Brain microvascular endothelial cell (primary cell): ENCODE measurements at regions not wholly inside any gene's neighbourhood (a gene's known extent, or its start where the extent isn't known, plus 50 kb on each side); places are given as distances from the start of the nearest gene placed in this dataset.

ENCODE experiments used
- DNase-seq: peaks from one replicate; pipeline ENCODE4 v3.0.0-alpha.2; 2020
- H3K27ac ChIP-seq: fragments of 250-450 bp; sonication (Bioruptor Pico); 2 replicates; pipeline ENCODE4 v1.5.1; 2020; ENCODE audit warnings: mild to moderate bottlenecking, moderate library complexity
- H3K27me3 ChIP-seq: fragments of 250-450 bp; sonication (Bioruptor Pico); replicated peaks from 2 replicates; pipeline ENCODE4 v1.5.1; 2020; ENCODE audit warnings: mild to moderate bottlenecking
- H3K36me3 ChIP-seq: fragments of 250-450 bp; sonication (Bioruptor Pico); replicated peaks from 2 replicates; pipeline ENCODE4 v1.5.1; 2020; ENCODE audit warnings: mild to moderate bottlenecking
- H3K4me3 ChIP-seq: 2 replicates; pipeline ENCODE4 v1.5.1; 2011; ENCODE audit warnings: low read depth, mild to moderate bottlenecking, control low read depth, low read length, moderate library complexity
- in situ Hi-C: cut with HindIII; loops from 2 replicates; pipeline ENCODE4 v1.10.0; 2017; ENCODE audit warnings: low sequenced_read_pairs, low pct_ligation_motif_present
- TF ChIP-seq, protein P1 (sequence below): IDR thresholded peaks from 2 replicates; pipeline ENCODE4 v1.5.1; 2011; ENCODE audit warnings: low read depth, mild to moderate bottlenecking, moderate library complexity, low read length, control low read depth, inconsistent platforms; ENCODE audit errors: missing control alignments

DNA sequence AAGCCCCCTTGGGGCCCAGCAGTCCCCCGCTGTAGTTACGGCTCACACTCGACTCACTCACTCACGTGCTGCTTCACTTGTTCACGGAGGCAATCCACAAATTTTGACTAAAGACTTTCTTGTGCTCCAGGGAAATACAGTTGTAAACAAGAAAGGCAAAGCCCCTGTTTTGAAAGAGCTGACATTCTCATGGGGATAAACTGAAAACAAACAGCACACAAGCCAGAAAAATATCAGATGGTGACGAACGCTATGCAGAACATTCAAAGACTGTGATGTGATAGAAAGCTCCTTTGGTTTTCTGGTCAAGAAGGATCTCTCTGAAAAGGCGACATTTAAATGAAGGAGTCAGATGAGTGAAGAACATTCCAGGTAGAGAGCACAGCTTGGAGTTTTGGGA, 385.3 kb upstream of the SMIM21 start:
- no peak overlapping the region for H3K4me3 ChIP-seq
- H3K36me3 ChIP-seq = no peaks in the 10 kb centered on the region
- no peak for DNase-seq
- in situ Hi-C loops = no loop called here
- TF ChIP-seq, protein P1, sequence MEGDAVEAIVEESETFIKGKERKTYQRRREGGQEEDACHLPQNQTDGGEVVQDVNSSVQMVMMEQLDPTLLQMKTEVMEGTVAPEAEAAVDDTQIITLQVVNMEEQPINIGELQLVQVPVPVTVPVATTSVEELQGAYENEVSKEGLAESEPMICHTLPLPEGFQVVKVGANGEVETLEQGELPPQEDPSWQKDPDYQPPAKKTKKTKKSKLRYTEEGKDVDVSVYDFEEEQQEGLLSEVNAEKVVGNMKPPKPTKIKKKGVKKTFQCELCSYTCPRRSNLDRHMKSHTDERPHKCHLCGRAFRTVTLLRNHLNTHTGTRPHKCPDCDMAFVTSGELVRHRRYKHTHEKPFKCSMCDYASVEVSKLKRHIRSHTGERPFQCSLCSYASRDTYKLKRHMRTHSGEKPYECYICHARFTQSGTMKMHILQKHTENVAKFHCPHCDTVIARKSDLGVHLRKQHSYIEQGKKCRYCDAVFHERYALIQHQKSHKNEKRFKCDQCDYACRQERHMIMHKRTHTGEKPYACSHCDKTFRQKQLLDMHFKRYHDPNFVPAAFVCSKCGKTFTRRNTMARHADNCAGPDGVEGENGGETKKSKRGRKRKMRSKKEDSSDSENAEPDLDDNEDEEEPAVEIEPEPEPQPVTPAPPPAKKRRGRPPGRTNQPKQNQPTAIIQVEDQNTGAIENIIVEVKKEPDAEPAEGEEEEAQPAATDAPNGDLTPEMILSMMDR = no peak
- no peak overlapping the region for H3K27ac ChIP-seq
- H3K27me3 ChIP-seq = no peaks in the 10 kb centered on the region

DNA sequence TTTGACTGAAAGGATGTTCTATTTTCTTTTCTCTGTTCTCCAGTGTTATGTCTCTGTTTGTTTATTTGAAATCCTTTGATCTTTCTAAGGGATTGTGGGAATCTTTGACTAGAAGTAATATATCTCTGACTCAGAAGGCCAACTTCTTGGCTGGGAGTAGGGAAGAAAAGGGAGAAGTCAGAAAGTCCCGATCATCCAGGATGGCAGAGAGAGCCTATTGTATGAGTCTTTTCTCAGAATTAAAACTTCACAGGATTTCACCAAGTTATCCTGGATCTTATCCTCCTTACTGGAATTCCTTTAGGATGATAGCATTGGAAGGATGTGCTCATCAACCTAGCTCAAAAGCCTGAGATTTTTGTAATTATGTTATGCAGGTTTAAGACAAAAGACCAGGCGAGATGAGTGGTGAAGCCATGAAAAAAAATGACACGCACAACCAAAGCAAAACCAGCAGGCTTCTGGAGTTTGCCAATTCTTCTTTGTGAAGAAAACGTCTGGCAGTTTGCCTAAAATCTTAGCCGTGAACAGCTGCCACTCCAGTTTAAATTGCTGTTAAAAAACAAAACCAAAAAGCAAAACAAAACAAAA, 383.6 kb upstream of the SMIM21 start:
- no peak overlapping the region for H3K27ac ChIP-seq
- in situ Hi-C loops = no loop called here
- H3K27me3 ChIP-seq = no peaks in the 10 kb centered on the region
- H3K36me3 ChIP-seq = no peaks in the 10 kb centered on the region
- TF ChIP-seq, protein P1 = no peak
- H3K4me3 ChIP-seq = no peak overlapping the region
- no peak for DNase-seq

DNA sequence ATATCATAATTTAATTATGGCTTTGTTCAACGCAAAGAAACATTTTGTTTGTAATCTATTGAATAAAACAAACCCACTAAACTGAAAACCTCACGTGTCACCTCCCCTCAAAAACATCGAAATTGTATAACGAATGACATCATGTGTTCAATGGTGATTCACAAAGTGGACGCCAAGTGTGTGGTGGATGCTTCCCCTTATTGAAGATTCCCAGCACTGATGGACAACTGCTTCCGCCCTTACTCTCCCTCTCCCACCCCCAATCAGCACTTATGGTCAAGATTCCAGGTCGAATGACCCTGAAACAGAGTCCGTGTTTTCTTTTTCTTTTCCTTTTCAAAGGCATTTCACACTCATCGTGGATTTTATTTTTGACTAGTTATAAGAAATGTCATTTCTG, 383.0 kb upstream of the SMIM21 start:
- TF ChIP-seq, protein P1 = no peak
- in situ Hi-C loops = no loop called here
- Histone ChIP-seq H3K27ac (no peak overlapping the region), H3K27me3 (no peaks in the 10 kb centered on the region), H3K4me3 (no peak overlapping the region), H3K36me3 (no peaks in the 10 kb centered on the region)
- DNase-seq = no peak

DNA sequence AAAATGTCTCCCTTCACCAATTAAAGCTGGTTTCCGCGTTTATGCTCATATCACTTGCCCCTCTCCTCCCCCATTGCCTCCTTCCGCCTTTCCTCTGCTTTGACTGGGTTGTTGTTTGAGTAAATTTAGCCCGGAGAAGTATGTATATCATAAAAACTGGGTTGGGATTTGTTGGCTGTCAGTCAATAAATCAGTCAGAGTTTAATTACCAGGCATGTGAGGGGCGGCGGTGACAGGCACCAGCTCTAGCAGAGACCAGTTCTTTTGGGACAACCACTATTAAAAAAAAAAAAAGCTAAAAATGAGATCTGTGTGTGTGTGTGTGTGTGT, 382.4 kb upstream of the SMIM21 start:
- Histone ChIP-seq H3K27me3 (no peaks in the 10 kb centered on the region), H3K27ac (no peak overlapping the region), H3K36me3 (no peaks in the 10 kb centered on the region), H3K4me3 (no peak overlapping the region)
- DNase-seq = no peak
- in situ Hi-C loops = no loop called here
- TF ChIP-seq, protein P1 = no peak

DNA sequence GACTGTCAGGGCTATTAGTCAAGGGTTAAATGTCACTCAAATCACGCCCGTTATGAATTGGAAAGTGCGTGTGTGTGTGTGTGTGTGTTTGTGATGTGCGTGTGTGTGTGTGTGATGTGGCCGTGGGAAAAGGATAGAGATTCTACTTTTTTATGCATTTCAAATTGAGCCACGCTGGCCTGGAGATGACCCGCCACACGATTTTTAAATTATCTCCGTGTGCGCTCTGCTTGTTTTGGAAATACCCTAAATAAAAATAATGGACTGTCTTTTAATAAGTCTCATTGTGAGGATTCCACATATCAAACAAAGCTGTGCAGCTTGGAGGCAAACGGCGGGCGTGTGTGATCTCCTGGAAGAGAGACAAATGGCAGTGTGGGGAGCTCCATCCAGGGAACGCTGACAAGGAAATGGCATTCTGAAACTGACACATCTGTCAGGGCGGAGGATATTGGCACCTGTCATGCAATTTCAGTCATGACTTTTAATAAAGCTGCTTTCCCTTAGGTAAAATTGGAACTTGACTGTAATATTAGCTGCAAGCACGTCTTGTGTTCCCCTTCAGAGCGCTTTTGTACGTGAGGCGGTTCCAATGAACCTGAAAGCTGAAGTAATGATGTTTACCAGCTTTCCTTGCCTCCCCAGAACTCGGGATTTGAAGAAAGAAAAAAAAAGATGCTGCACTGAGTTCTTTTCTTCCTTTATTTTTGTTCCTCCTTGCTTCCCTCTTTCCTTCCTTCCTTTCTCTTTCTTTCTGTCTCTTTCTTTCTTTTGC, 381.8 kb upstream of the SMIM21 start:
- Histone ChIP-seq H3K36me3 (no peaks in the 10 kb centered on the region), H3K27ac (no peak overlapping the region), H3K4me3 (no peak overlapping the region), H3K27me3 (no peaks in the 10 kb centered on the region)
- in situ Hi-C loops = no loop called here
- TF ChIP-seq, protein P1 = no peak
- no peak for DNase-seq

DNA sequence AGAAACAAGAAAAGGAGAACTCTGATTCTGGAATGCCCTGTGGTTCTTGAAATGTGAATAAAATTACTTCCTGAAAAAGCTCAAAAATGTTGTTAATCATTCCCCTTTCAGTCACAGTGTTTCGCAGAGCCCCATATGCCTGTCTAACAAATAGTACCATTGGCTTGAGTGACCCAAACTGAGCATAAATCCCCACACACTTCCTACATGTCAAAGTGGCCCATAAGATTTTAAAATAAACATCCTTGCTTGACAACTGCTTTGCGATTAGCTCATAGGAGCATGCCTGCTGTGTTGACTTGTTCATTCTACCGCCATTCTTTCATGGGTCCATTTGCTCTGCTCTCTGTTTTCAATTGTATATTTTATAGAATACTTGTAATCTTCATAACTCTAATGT, 377.8 kb upstream of the SMIM21 start:
- Histone ChIP-seq H3K27ac (no peak overlapping the region), H3K27me3 (no peaks in the 10 kb centered on the region), H3K36me3 (no peaks in the 10 kb centered on the region), H3K4me3 (no peak overlapping the region)
- no peak for DNase-seq
- in situ Hi-C loops = no loop called here
- TF ChIP-seq, protein P1 = no peak
